Glutamatergic neuron (in vitro differentiated cells): ENCODE measurements at regions not wholly inside any gene's neighbourhood (a gene's known extent, or its start where the extent isn't known, plus 50 kb on each side); places are given as distances from the start of the nearest gene placed in this dataset.

Experiments used
- DNase-seq: peaks from one replicate; pipeline ENCODE4 v3.0.0; 2022
- H3K27ac Mint-ChIP-seq: one replicate; pipeline ENCODE4 v1.8.0; 2020; ENCODE audit warnings: mild to moderate bottlenecking, mixed read lengths, inconsistent platforms; ENCODE audit not compliant: unreplicated experiment
- H3K27me3 Mint-ChIP-seq: one replicate; pipeline ENCODE4 v1.8.0; 2020; ENCODE audit warnings: mild to moderate bottlenecking, moderate library complexity, mixed read lengths, inconsistent platforms; ENCODE audit not compliant: unreplicated experiment
- H3K36me3 Mint-ChIP-seq: one replicate; pipeline ENCODE4 v1.8.0; 2020; ENCODE audit warnings: mild to moderate bottlenecking, mixed read lengths, inconsistent platforms; ENCODE audit not compliant: unreplicated experiment
- H3K4me1 Mint-ChIP-seq: one replicate; pipeline ENCODE4 v1.8.0; 2020; ENCODE audit warnings: mild to moderate bottlenecking, low read depth, mixed read lengths, inconsistent platforms; ENCODE audit not compliant: unreplicated experiment
- H3K4me3 Mint-ChIP-seq: one replicate; pipeline ENCODE4 v1.8.0; 2020; ENCODE audit warnings: mild to moderate bottlenecking, mixed read lengths, inconsistent platforms; ENCODE audit not compliant: unreplicated experiment
- H3K9me3 Mint-ChIP-seq: one replicate; pipeline ENCODE4 v1.8.0; 2020; ENCODE audit warnings: mild to moderate bottlenecking, moderate library complexity, mixed read lengths, inconsistent platforms; ENCODE audit not compliant: unreplicated experiment
- CTCF ChIP-seq: fragments of 200-600 bp; sonication (generic); IDR thresholded peaks from one replicate; pipeline ENCODE4 v1.5.0; 2021; ENCODE audit not compliant: partially characterized antibody, unreplicated experiment

- H3K9me3 Mint-ChIP-seq: no peaks in the 10 kb centered on the region
- H3K4me3 Mint-ChIP-seq: no peak overlapping the region
- DNase-seq: no peak
- no peaks in the 10 kb centered on the region for H3K36me3 Mint-ChIP-seq
- no peaks in the 10 kb centered on the region for H3K27me3 Mint-ChIP-seq
- no peak overlapping the region for H3K27ac Mint-ChIP-seq
- TF ChIP-seq CTCF: no peak
- no peaks in the 10 kb centered on the region for H3K4me1 Mint-ChIP-seq
Observed at GRCh38 chr13:79194727-79195126, 211.3 kb downstream of the RBM26 start.

DNA sequence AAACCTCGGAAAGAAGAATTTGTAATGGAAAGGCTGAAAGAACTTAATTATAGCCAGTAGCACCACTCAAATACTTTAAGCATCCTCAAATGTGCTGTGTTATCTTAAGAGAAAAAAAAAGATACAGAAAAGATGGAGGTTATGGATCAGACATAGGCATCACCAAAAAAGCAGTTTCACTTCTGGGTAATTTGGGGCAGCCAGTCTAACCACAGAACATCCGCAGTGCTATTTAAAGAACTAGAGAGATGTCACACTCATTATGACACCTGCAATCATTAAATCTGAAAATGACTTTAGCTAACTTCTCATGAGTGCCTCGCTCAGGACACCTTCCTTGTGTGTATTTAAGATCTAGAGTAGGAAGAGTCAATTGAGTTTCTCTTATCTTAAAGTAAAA, 211.8 kb downstream of the RBM26 start:
- DNase-seq: no peak
- Mint-ChIP-seq H3K27ac (no peak overlapping the region), H3K27me3 (no peaks in the 10 kb centered on the region), H3K36me3 (no peaks in the 10 kb centered on the region), H3K4me3 (no peak overlapping the region), H3K9me3 (no peaks in the 10 kb centered on the region), H3K4me1 (no peaks in the 10 kb centered on the region)
- TF ChIP-seq CTCF: no peak

DNA sequence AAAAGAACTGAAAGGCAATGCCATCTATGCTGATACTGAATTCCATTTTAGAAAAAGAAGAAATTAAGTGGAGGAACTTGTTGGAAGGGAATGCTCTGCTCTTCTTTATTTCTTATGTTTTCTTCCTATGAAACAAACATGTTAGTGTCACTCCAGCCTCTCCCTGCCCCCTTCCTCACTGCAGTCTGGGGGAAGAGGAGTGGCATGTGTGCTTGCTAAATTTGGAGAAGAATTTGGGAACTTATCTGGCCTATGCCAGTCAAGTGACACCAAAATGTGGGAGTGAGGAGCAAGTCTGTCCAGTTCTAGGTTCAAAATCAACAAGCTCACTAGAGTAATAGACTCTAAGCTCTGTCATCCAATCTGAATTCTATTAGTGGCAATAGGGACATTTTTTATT, 214.6 kb downstream of the RBM26 start:
- no peak for TF ChIP-seq CTCF
- Mint-ChIP-seq H3K9me3 (no peaks in the 10 kb centered on the region), H3K4me3 (no peak overlapping the region), H3K36me3 (no peaks in the 10 kb centered on the region), H3K4me1 (peaks cover 2% of the 10 kb centered on the region), H3K27ac (no peak overlapping the region), H3K27me3 (no peaks in the 10 kb centered on the region)
- no peak for DNase-seq

GRCh38 chr13:79190932-79191331, 215.1 kb downstream of the RBM26 start:
- Mint-ChIP-seq H3K36me3 (no peaks in the 10 kb centered on the region), H3K27ac (no peak overlapping the region), H3K4me1 (peaks cover 2% of the 10 kb centered on the region), H3K9me3 (no peaks in the 10 kb centered on the region), H3K27me3 (no peaks in the 10 kb centered on the region), H3K4me3 (no peak overlapping the region)
- no peak for TF ChIP-seq CTCF
- no peak for DNase-seq

GRCh38 chr13:79187917-79188690, 218.0 kb downstream of the RBM26 start:
- Mint-ChIP-seq H3K4me3 (no peak overlapping the region), H3K36me3 (no peaks in the 10 kb centered on the region), H3K4me1 (peaks cover 2% of the 10 kb centered on the region), H3K27ac (no peak overlapping the region), H3K9me3 (no peaks in the 10 kb centered on the region), H3K27me3 (no peaks in the 10 kb centered on the region)
- no peak for DNase-seq
- TF ChIP-seq CTCF: no peak
